Ishikawa (cell line): ENCODE measurements at regions not wholly inside any gene's neighbourhood (a gene's known extent, or its start where the extent isn't known, plus 50 kb on each side); places are given as distances from the start of the nearest gene placed in this dataset.

Experiments
- EP300 ChIP-seq: IDR thresholded peaks from 2 replicates; pipeline ENCODE4 v1.6.1; 2012; ENCODE audit warnings: borderline replicate concordance
- FOXM1 ChIP-seq: IDR thresholded peaks from 2 replicates; pipeline ENCODE4 v1.6.1; 2012; ENCODE audit warnings: low read depth, borderline replicate concordance
- RAD21 ChIP-seq: IDR thresholded peaks from 2 replicates; pipeline ENCODE4 v1.6.1; 2012; ENCODE audit warnings: low read depth
- TAF1 ChIP-seq: IDR thresholded peaks from 2 replicates; pipeline ENCODE4 v1.6.1; 2012; ENCODE audit warnings: low read depth, mild to moderate bottlenecking
- TCF12 ChIP-seq: IDR thresholded peaks from 2 replicates; pipeline ENCODE4 v1.6.1; 2012; ENCODE audit warnings: low read depth
- USF1 ChIP-seq: IDR thresholded peaks from 2 replicates; pipeline ENCODE4 v1.6.1; 2012

GRCh38 chrX:65871671-65872311 is 168.1 kb downstream of the VSIG4 start:
- peak; percentile 32; the same call in 1 of the 2 replicates for TF ChIP-seq RAD21
- TF ChIP-seq FOXM1, result no peak
- no peak for TF ChIP-seq USF1
- no peak for TF ChIP-seq TCF12
- no peak for TF ChIP-seq TAF1
- TF ChIP-seq EP300, result no peak
